Kidney epithelial cell (primary cell): ENCODE measurements at regions not wholly inside any gene's neighbourhood (a gene's known extent, or its start where the extent isn't known, plus 50 kb on each side); places are given as distances from the start of the nearest gene placed in this dataset.

Source experiments
- DNase-seq: peaks from one replicate; pipeline ENCODE4 v3.0.0-alpha.2; 2010; ENCODE audit warnings: low read depth
- H3K27me3 ChIP-seq: 2 replicates; pipeline ENCODE4 v1.6.0; 2011; ENCODE audit warnings: low read length; ENCODE audit not compliant: control insufficient read depth, insufficient read depth
- H3K36me3 ChIP-seq: 2 replicates; pipeline ENCODE4 v1.5.1; 2011; ENCODE audit warnings: low read length; ENCODE audit not compliant: control insufficient read depth, insufficient read depth
- H3K4me3 ChIP-seq: 2 replicates; pipeline ENCODE4 v1.5.1; 2011; ENCODE audit warnings: low read depth, mild to moderate bottlenecking, control low read depth, low read length
- TF ChIP-seq, protein P1 (sequence below): IDR thresholded peaks from 2 replicates; pipeline ENCODE4 v1.5.1; 2011; ENCODE audit warnings: mild to moderate bottlenecking, moderate library complexity, low read length, control low read depth, inconsistent platforms; ENCODE audit not compliant: insufficient read depth, poor library complexity, severe bottlenecking

DNA sequence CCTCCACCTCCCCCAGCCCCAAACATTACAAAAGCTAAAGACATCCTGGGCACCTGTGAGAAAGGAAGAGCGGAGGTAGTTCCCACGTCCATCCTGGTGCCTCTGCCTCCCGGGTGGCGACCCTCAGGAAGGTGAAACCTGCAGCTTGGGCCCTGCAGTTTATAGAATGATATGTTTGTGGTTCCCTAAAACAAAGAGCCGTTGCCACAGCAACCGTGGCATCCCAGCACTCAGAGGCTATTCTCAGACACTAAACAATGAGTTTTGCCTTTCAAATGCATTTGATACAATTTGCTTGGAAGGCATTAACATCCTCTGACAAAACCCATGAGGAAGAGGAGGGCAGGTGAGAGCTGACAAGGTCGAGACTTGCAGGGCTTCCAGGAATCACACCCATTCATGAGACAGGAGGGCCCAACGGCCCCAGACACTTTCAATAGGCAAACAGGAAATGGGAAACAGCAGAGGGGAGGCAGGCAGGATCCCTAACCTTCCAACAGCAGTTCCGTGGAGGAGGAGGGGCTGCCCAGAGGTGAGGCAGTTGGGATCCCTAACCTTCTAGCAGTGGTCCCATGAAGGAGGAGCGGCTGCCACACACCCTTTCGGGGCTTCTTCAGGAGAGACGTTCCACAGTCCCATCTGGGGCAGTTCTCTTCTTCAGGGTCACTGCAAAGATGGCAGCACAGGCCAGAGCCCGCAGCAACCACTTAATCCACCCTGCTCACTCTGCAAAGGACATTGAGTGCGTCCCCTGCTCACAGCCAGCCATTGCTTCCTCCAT lies 379.2 kb downstream of the SHANK2 start:
- DNase-seq: no peak
- TF ChIP-seq, protein P1, sequence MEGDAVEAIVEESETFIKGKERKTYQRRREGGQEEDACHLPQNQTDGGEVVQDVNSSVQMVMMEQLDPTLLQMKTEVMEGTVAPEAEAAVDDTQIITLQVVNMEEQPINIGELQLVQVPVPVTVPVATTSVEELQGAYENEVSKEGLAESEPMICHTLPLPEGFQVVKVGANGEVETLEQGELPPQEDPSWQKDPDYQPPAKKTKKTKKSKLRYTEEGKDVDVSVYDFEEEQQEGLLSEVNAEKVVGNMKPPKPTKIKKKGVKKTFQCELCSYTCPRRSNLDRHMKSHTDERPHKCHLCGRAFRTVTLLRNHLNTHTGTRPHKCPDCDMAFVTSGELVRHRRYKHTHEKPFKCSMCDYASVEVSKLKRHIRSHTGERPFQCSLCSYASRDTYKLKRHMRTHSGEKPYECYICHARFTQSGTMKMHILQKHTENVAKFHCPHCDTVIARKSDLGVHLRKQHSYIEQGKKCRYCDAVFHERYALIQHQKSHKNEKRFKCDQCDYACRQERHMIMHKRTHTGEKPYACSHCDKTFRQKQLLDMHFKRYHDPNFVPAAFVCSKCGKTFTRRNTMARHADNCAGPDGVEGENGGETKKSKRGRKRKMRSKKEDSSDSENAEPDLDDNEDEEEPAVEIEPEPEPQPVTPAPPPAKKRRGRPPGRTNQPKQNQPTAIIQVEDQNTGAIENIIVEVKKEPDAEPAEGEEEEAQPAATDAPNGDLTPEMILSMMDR: no peak
- Histone ChIP-seq H3K27me3 (no peaks in the 10 kb centered on the region), H3K4me3 (no peak overlapping the region), H3K36me3 (no peaks in the 10 kb centered on the region)

DNA sequence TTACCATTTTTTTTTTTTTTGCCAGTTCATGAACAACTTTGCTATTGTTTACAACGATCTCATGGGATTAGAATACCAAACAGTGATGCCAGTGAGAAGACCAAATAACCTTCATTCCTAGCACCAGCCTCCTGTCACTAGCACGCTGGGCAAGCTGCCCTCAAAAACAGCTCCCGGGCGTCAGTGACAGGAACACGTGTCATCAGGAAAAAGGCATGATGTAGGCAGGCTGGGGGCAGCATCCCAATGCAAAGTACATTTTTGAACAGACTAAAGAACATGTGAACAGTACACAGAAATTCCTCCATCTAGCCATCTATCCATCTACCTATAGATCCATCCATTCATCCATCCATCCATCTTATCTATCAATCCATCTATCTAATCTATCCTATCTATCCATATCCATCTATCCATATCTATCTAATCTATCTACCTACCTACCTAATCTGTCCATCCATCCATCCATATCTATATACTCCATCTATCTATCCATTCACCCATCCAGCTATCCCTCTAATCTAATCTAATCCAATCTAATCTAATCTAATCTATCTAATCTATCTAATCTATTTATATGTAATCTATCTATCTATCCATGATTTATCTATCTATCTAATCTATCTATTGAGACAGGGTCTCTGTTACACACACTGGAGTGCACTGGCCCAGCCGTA lies 378.5 kb downstream of the SHANK2 start:
- H3K36me3 ChIP-seq: no peaks in the 10 kb centered on the region
- no peak for DNase-seq
- TF ChIP-seq, protein P1: no peak
- H3K27me3 ChIP-seq: no peaks in the 10 kb centered on the region
- H3K4me3 ChIP-seq: no peak overlapping the region

DNA sequence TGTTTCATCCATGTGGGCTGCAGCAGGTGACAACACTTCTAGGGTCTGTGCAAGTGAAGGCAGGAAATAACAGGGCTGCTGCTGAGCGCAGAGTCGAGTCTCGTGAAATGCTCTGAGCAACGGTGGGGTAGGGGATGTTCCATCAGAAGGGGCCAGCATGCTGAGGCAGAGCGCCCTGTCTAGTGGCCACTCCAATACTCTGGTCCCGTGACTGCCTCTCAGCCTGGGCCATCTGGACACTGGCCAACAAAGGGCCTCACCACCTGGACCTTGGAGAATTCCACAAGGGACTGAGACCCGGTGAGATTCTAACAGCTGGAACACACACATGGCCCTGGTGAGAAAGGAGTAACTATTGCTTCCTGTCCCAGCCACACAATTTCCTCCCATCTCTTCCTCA lies 375.7 kb downstream of the SHANK2 start:
- TF ChIP-seq, protein P1: no peak
- Histone ChIP-seq H3K4me3 (no peak overlapping the region), H3K27me3 (no peaks in the 10 kb centered on the region), H3K36me3 (no peaks in the 10 kb centered on the region)
- DNase-seq: no peak

DNA sequence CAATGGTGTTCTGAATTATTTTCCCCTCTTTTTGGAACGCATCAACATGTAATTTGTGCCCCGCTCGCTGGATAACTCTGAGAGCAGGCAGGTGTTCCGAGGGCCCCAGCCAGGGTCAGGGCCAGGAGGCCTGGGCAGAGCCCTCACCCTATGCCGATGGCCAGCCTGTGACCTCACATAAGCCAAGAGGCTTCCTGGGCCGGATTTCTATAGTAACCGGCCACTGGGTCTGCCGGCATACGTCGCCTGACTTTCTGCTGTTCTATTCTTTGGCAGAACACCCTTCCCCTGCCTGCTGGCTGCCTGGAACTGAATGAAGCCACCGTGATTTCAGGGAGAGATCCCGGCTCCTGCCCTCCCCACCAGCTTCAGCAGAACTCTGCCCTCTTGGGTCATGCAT lies 375.2 kb downstream of the SHANK2 start:
- TF ChIP-seq, protein P1: no peak
- no peaks in the 10 kb centered on the region for H3K36me3 ChIP-seq
- no peak for DNase-seq

DNA sequence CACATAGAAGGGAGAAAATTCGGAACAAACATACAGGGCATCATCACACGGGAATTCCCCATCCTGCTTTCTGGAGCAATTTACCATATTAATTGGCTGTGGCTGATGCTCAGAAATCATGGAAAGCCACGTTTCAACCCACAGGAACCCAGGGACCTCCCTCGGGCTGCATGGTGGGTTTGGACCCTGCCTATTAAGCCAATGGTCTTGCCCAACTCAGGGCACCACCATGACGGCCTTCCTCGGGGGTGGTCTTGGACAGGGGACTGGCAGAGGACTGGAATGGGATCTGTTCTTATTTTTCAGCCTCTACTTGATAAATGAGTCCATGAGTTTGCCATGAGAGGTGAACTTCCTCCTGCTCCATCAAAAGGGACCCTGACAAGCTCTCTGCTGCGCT lies 374.0 kb downstream of the SHANK2 start:
- Histone ChIP-seq H3K36me3 (no peaks in the 10 kb centered on the region), H3K4me3 (no peak overlapping the region), H3K27me3 (no peaks in the 10 kb centered on the region)
- TF ChIP-seq, protein P1: no peak
- no peak for DNase-seq

More for the DNA sequence above, 375.2 kb downstream of the SHANK2 start:
- Histone ChIP-seq H3K27me3 (no peaks in the 10 kb centered on the region), H3K4me3 (no peak overlapping the region)
